Naive B cell (primary cell): ENCODE measurements at regions not wholly inside any gene's neighbourhood (a gene's known extent, or its start where the extent isn't known, plus 50 kb on each side); places are given as distances from the start of the nearest gene placed in this dataset.

ENCODE experiments used
- ATAC-seq, 2 donors: fragments of 150-1000 bp; cut with Tn5 transposase; 2 replicates each; pipeline ENCODE4 v1.10.0; 2021; ENCODE audit warnings: low read depth in 2 of 2, mild to moderate bottlenecking in 2 of 2, moderate library complexity in 2 of 2
- DNase-seq: peaks from one replicate; pipeline ENCODE4 v3.0.0; 2022
- H3K27ac Mint-ChIP-seq, 6 donors: one replicate each; pipeline ENCODE4 v1.8.0; 2020 to 2022; ENCODE audit warnings: mild to moderate bottlenecking in 6 of 6, mixed read lengths in 6 of 6, moderate library complexity in 5 of 6, inconsistent platforms in 2 of 6
- H3K27me3 Mint-ChIP-seq, 3 donors: one replicate each; pipeline ENCODE4 v1.8.0; 2021 to 2022; ENCODE audit warnings: mixed read lengths in 3 of 3, mild to moderate bottlenecking in 1 of 3
- H3K36me3 Mint-ChIP-seq, 2 donors: one replicate each; pipeline ENCODE4 v1.8.0; 2020 to 2022; ENCODE audit warnings: mixed read lengths in 2 of 2, inconsistent platforms in 1 of 2, mild to moderate bottlenecking in 1 of 2
- H3K4me1 Mint-ChIP-seq, 3 donors: one replicate each; pipeline ENCODE4 v1.8.0; 2020 to 2022; ENCODE audit warnings: mixed read lengths in 3 of 3, inconsistent platforms in 1 of 3, mild to moderate bottlenecking in 1 of 3, moderate library complexity in 1 of 3
- H3K4me3 Mint-ChIP-seq, 8 donors: one replicate each; pipeline ENCODE4 v1.8.0; 2020 to 2022; ENCODE audit warnings: mild to moderate bottlenecking in 8 of 8, mixed read lengths in 8 of 8, moderate library complexity in 8 of 8, inconsistent platforms in 2 of 8
- H3K9me3 Mint-ChIP-seq, 7 donors: one replicate each; pipeline ENCODE4 v1.8.0; 2020 to 2022; ENCODE audit warnings: mixed read lengths in 7 of 7, mild to moderate bottlenecking in 5 of 7, inconsistent platforms in 2 of 7, moderate library complexity in 1 of 7

GRCh38 chr1:218494449-218494852, 149.3 kb downstream of the TGFB2 start:
- Mint-ChIP-seq H3K9me3 (no peaks in the 10 kb centered on the region), H3K36me3 (no peaks in the 10 kb centered on the region), H3K27me3 (peaks cover 0 to 16% (median 0%) of the 10 kb centered on the region in 3 donors), H3K27ac (no peak overlapping the region), H3K4me1 (peaks cover 7 to 11% (median 7%) of the 10 kb centered on the region in 3 donors), H3K4me3 (no peak overlapping the region)
- DNase-seq (no peak), ATAC-seq (no peak)

- peaks cover 0 to 11% (median under 1%) of the 10 kb centered on the region in 3 donors for H3K27me3 Mint-ChIP-seq
- no peaks in the 10 kb centered on the region for H3K36me3 Mint-ChIP-seq
- H3K27ac Mint-ChIP-seq = no peak overlapping the region
- no peak for DNase-seq
- H3K4me3 Mint-ChIP-seq = no peak overlapping the region
- peaks cover 7 to 10% (median 7%) of the 10 kb centered on the region in 3 donors for H3K4me1 Mint-ChIP-seq
- H3K9me3 Mint-ChIP-seq = no peaks in the 10 kb centered on the region
- no peak for ATAC-seq
These were observed 150.8 kb downstream of the TGFB2 start for GRCh38 chr1:218495931-218496330.

- ATAC-seq (no peak), DNase-seq (no peak)
- H3K4me1 Mint-ChIP-seq = peaks cover 7 to 10% (median 7%) of the 10 kb centered on the region in 3 donors
- no peak overlapping the region for H3K27ac Mint-ChIP-seq
- no peaks in the 10 kb centered on the region for H3K36me3 Mint-ChIP-seq
- peaks cover 0 to 2% (median 0%) of the 10 kb centered on the region in 7 donors for H3K9me3 Mint-ChIP-seq
- no peak overlapping the region for H3K4me3 Mint-ChIP-seq
- H3K27me3 Mint-ChIP-seq = peaks cover 0 to 11% (median 7%) of the 10 kb centered on the region in 3 donors
These were observed 151.4 kb downstream of the TGFB2 start for GRCh38 chr1:218496561-218496960.

- Mint-ChIP-seq H3K4me3 (peak overlapping the region in 2 of 8 donors; percentile 13 to 46), H3K27me3 (peaks cover 0 to 11% (median 11%) of the 10 kb centered on the region in 3 donors), H3K9me3 (peaks cover 0 to 2% (median 0%) of the 10 kb centered on the region in 7 donors), H3K36me3 (no peaks in the 10 kb centered on the region), H3K4me1 (peaks cover 7 to 10% (median 7%) of the 10 kb centered on the region in 3 donors), H3K27ac (peak overlapping the region in 2 of 6 donors; percentile 43 to 93)
- no peak for DNase-seq
- no peak for ATAC-seq
These were observed 153.2 kb downstream of the TGFB2 start for GRCh38 chr1:218498056-218498938.

GRCh38 chr1:218499011-218499691, 154.0 kb downstream of the TGFB2 start:
- DNase-seq (no peak), ATAC-seq (no peak)
- H3K36me3 Mint-ChIP-seq = no peaks in the 10 kb centered on the region
- peaks cover 0 to 3% (median 0%) of the 10 kb centered on the region in 7 donors for H3K9me3 Mint-ChIP-seq
- H3K4me3 Mint-ChIP-seq = peak overlapping the region in 3 of 8 donors; percentile 13 to 46 (median 15)
- peak overlapping the region in 3 of 6 donors; percentile 2 to 93 (median 17) for H3K27ac Mint-ChIP-seq
- H3K27me3 Mint-ChIP-seq = peaks cover 0 to 15% (median 8%) of the 10 kb centered on the region in 3 donors
- H3K4me1 Mint-ChIP-seq = peaks cover 7 to 10% (median 7%) of the 10 kb centered on the region in 3 donors

GRCh38 chr1:218499911-218500310, 154.8 kb downstream of the TGFB2 start:
- no peak overlapping the region for H3K4me3 Mint-ChIP-seq
- peaks cover 7 to 10% (median 7%) of the 10 kb centered on the region in 3 donors for H3K4me1 Mint-ChIP-seq
- no peak for DNase-seq
- peaks cover 0 to 3% (median 0%) of the 10 kb centered on the region in 7 donors for H3K9me3 Mint-ChIP-seq
- H3K27ac Mint-ChIP-seq = peak overlapping the region in 1 of 6 donors; percentile 2
- ATAC-seq = no peak
- H3K36me3 Mint-ChIP-seq = no peaks in the 10 kb centered on the region
- H3K27me3 Mint-ChIP-seq = peaks cover 0 to 17% (median 2%) of the 10 kb centered on the region in 3 donors

- Mint-ChIP-seq H3K27me3 (peaks cover 0 to 17% (median 0%) of the 10 kb centered on the region in 3 donors), H3K4me1 (peaks cover 7 to 10% (median 7%) of the 10 kb centered on the region in 3 donors), H3K9me3 (peaks cover 0 to 5% (median under 1%) of the 10 kb centered on the region in 7 donors), H3K27ac (no peak overlapping the region), H3K4me3 (peak overlapping the region in 1 of 8 donors; percentile 63), H3K36me3 (no peaks in the 10 kb centered on the region)
- no peak for ATAC-seq
- no peak for DNase-seq
These were observed 156.0 kb downstream of the TGFB2 start for GRCh38 chr1:218501161-218501560.

GRCh38 chr1:218502383-218502782, 157.2 kb downstream of the TGFB2 start:
- ATAC-seq (no peak), DNase-seq (no peak)
- H3K27ac Mint-ChIP-seq = no peak overlapping the region
- peaks cover 7 to 10% (median 7%) of the 10 kb centered on the region in 3 donors for H3K4me1 Mint-ChIP-seq
- H3K4me3 Mint-ChIP-seq = no peak overlapping the region
- peaks cover 6 to 17% (median 13%) of the 10 kb centered on the region in 7 donors for H3K9me3 Mint-ChIP-seq
- peaks cover 10% of the 10 kb centered on the region in 2 donors for H3K36me3 Mint-ChIP-seq
- H3K27me3 Mint-ChIP-seq = peaks cover 0 to 17% (median 0%) of the 10 kb centered on the region in 3 donors

GRCh38 chr1:218503102-218503501, 158.0 kb downstream of the TGFB2 start:
- no peak overlapping the region for H3K4me3 Mint-ChIP-seq
- H3K27me3 Mint-ChIP-seq = peaks cover 0 to 17% (median 0%) of the 10 kb centered on the region in 3 donors
- ATAC-seq (no peak), DNase-seq (no peak)
- peaks cover 7 to 24% (median 20%) of the 10 kb centered on the region in 7 donors for H3K9me3 Mint-ChIP-seq
- no peak overlapping the region for H3K27ac Mint-ChIP-seq
- H3K36me3 Mint-ChIP-seq = peaks cover 10 to 11% of the 10 kb centered on the region in 2 donors
- H3K4me1 Mint-ChIP-seq = peaks cover 7 to 10% (median 7%) of the 10 kb centered on the region in 3 donors

GRCh38 chr1:218507355-218508002, 162.3 kb downstream of the TGFB2 start:
- Mint-ChIP-seq H3K27ac (no peak overlapping the region), H3K27me3 (peaks cover 0 to 5% (median 0%) of the 10 kb centered on the region in 3 donors), H3K4me1 (peaks cover 0 to 17% (median 10%) of the 10 kb centered on the region in 3 donors), H3K36me3 (peaks cover 10 to 11% of the 10 kb centered on the region in 2 donors), H3K9me3 (peaks cover 10 to 35% (median 28%) of the 10 kb centered on the region in 7 donors), H3K4me3 (no peak overlapping the region)
- no peak for DNase-seq
- no peak for ATAC-seq

- peaks cover 0 to 3% (median 0%) of the 10 kb centered on the region in 3 donors for H3K27me3 Mint-ChIP-seq
- peaks cover 0 to 22% (median 10%) of the 10 kb centered on the region in 3 donors for H3K4me1 Mint-ChIP-seq
- H3K36me3 Mint-ChIP-seq = peaks cover 10 to 11% of the 10 kb centered on the region in 2 donors
- no peak overlapping the region for H3K4me3 Mint-ChIP-seq
- H3K9me3 Mint-ChIP-seq = peaks cover 10 to 34% (median 28%) of the 10 kb centered on the region in 7 donors
- H3K27ac Mint-ChIP-seq = no peak overlapping the region
- no peak for DNase-seq
- no peak for ATAC-seq
These were observed 165.1 kb downstream of the TGFB2 start for GRCh38 chr1:218510153-218510772.

GRCh38 chr1:218513328-218513727, 168.2 kb downstream of the TGFB2 start:
- H3K27me3 Mint-ChIP-seq = peaks cover 3 to 5% (median 4%) of the 10 kb centered on the region in 3 donors
- no peak overlapping the region for H3K4me3 Mint-ChIP-seq
- peaks cover 0 to 22% (median 10%) of the 10 kb centered on the region in 3 donors for H3K4me1 Mint-ChIP-seq
- ATAC-seq = no peak
- peaks cover 2 to 12% (median 7%) of the 10 kb centered on the region in 7 donors for H3K9me3 Mint-ChIP-seq
- no peaks in the 10 kb centered on the region for H3K36me3 Mint-ChIP-seq
- H3K27ac Mint-ChIP-seq = peak overlapping the region in 1 of 6 donors; percentile 28
- no peak for DNase-seq
